Neural cell (in vitro differentiated cells): ENCODE measurements at regions not wholly inside any gene's neighbourhood (a gene's known extent, or its start where the extent isn't known, plus 50 kb on each side); places are given as distances from the start of the nearest gene placed in this dataset.
"Not testable (repeated sequence)": the region's sequence is repeated elsewhere in the genome, so short reads cannot be mapped to it uniquely, and the experiment has no call there.

Experiments
- H2AFZ ChIP-seq: fragments of 200-600, 300-800 bp; sonication (generic), shearing (Covaris generic); 2 replicates; pipeline ENCODE4 v1.6.0; 2014; ENCODE audit warnings: low read depth, mild to moderate bottlenecking, antibody characterized with exemption, low read length, moderate library complexity
- H3F3A ChIP-seq: fragments of 200-600 bp; shearing (Covaris generic); 2 replicates; pipeline ENCODE4 v1.6.1; 2016; ENCODE audit warnings: mild to moderate bottlenecking, moderate library complexity, mixed read lengths, antibody characterized with exemption, low read length; ENCODE audit not compliant: insufficient read depth, poor library complexity, severe bottlenecking
- H3K27ac ChIP-seq: fragments of 200-600, 300-800 bp; sonication (generic), shearing (Covaris generic); 2 replicates; pipeline ENCODE4 v1.5.1; 2014; ENCODE audit warnings: mild to moderate bottlenecking, low read length, moderate library complexity
- H3K27me3 ChIP-seq: fragments of 300-800, 200-600 bp; sonication (generic), shearing (Covaris generic); 2 replicates; pipeline ENCODE4 v1.6.0; 2014; ENCODE audit warnings: mild to moderate bottlenecking, low read depth, low read length, moderate library complexity; ENCODE audit not compliant: insufficient read depth
- H3K36me3 ChIP-seq: fragments of 300-800, 200-600 bp; sonication (generic), shearing (Covaris generic); 2 replicates; pipeline ENCODE4 v1.5.1; 2014; ENCODE audit warnings: mild to moderate bottlenecking, antibody characterized with exemption, low read length, moderate library complexity; ENCODE audit not compliant: insufficient read depth
- H3K4me2 ChIP-seq: fragments of 300-800, 200-600 bp; sonication (generic), shearing (Covaris generic); 2 replicates; pipeline ENCODE4 v1.6.0; 2014; ENCODE audit warnings: mild to moderate bottlenecking, low read length
- H3K4me3 ChIP-seq: fragments of 300-800, 200-600 bp; sonication (generic), shearing (Covaris generic); 2 replicates; pipeline ENCODE4 v1.5.1; 2014; ENCODE audit warnings: mild to moderate bottlenecking, low read length, moderate library complexity
- H3K79me2 ChIP-seq: fragments of 200-600 bp; shearing (Covaris generic); replicated peaks from 2 replicates; pipeline ENCODE4 v1.6.0; 2014; ENCODE audit warnings: mild to moderate bottlenecking, low read length, moderate library complexity; ENCODE audit not compliant: insufficient read depth
- H3K9ac ChIP-seq: fragments of 300-800, 200-600 bp; sonication (generic), shearing (Covaris generic); 2 replicates; pipeline ENCODE4 v1.6.1; 2016; ENCODE audit warnings: mild to moderate bottlenecking, low read length, mixed read lengths
- H3K9me2 ChIP-seq: fragments of 200-600 bp; shearing (Covaris generic); 2 replicates; pipeline ENCODE4 v1.6.1; 2016; ENCODE audit warnings: mild to moderate bottlenecking, low read length, mixed read lengths; ENCODE audit not compliant: insufficient read depth
- H3K9me3 ChIP-seq: fragments of 200-600, 300-800 bp; sonication (generic), shearing (Covaris generic); 2 replicates; pipeline ENCODE4 v1.6.1; 2016; ENCODE audit warnings: mild to moderate bottlenecking, mixed run types, low read length, moderate library complexity, mixed read lengths
- H4K20me1 ChIP-seq: fragments of 200-600 bp; shearing (Covaris generic); 2 replicates; pipeline ENCODE4 v1.6.1; 2016; ENCODE audit warnings: mild to moderate bottlenecking, mixed run types; ENCODE audit not compliant: insufficient read depth
- EP300 ChIP-seq: fragments of 450-650 bp; conservative IDR thresholded peaks from 2 replicates; pipeline ENCODE4 v1.6.1; 2014; ENCODE audit warnings: antibody characterized with exemption, mild to moderate bottlenecking, moderate library complexity; ENCODE audit not compliant: poor library complexity, severe bottlenecking
- EZH2 ChIP-seq: fragments of 200-600, 300-800 bp; shearing (Covaris generic), sonication (generic); IDR thresholded peaks from 2 replicates; pipeline ENCODE4 v1.6.1; 2014; ENCODE audit warnings: antibody characterized with exemption, low read length, borderline replicate concordance, mild to moderate bottlenecking; ENCODE audit not compliant: insufficient read depth, poor library complexity, severe bottlenecking
- MXI1 ChIP-seq: fragments of 450-650 bp; conservative IDR thresholded peaks from 2 replicates; pipeline ENCODE4 v1.6.1; 2014; ENCODE audit warnings: antibody characterized with exemption, mild to moderate bottlenecking; ENCODE audit not compliant: poor library complexity, severe bottlenecking
- POLR2AphosphoS5 ChIP-seq: IDR thresholded peaks from 2 replicates; pipeline ENCODE4 v1.6.1; 2012
- RAD21 ChIP-seq: fragments of 450-650 bp; conservative IDR thresholded peaks from 2 replicates; pipeline ENCODE4 v1.6.1; 2014; ENCODE audit warnings: antibody characterized with exemption, mild to moderate bottlenecking, moderate library complexity
- SMC3 ChIP-seq: fragments of 450-650 bp; conservative IDR thresholded peaks from 2 replicates; pipeline ENCODE4 v1.6.1; 2014; ENCODE audit warnings: antibody characterized with exemption, mild to moderate bottlenecking, moderate library complexity; ENCODE audit not compliant: poor library complexity
- TAF1 ChIP-seq: IDR thresholded peaks from 2 replicates; pipeline ENCODE4 v1.6.1; 2012; ENCODE audit warnings: low read depth
- TF ChIP-seq, protein P1 (sequence below): fragments of 450-650 bp; IDR thresholded peaks from 2 replicates; pipeline ENCODE4 v1.5.1; 2014; ENCODE audit warnings: antibody characterized with exemption, mild to moderate bottlenecking, moderate library complexity; ENCODE audit not compliant: poor library complexity, severe bottlenecking
- TF ChIP-seq, protein P2 (sequence below): IDR thresholded peaks from 2 replicates; pipeline ENCODE4 v1.6.1; 2012; ENCODE audit warnings: borderline replicate concordance

DNA sequence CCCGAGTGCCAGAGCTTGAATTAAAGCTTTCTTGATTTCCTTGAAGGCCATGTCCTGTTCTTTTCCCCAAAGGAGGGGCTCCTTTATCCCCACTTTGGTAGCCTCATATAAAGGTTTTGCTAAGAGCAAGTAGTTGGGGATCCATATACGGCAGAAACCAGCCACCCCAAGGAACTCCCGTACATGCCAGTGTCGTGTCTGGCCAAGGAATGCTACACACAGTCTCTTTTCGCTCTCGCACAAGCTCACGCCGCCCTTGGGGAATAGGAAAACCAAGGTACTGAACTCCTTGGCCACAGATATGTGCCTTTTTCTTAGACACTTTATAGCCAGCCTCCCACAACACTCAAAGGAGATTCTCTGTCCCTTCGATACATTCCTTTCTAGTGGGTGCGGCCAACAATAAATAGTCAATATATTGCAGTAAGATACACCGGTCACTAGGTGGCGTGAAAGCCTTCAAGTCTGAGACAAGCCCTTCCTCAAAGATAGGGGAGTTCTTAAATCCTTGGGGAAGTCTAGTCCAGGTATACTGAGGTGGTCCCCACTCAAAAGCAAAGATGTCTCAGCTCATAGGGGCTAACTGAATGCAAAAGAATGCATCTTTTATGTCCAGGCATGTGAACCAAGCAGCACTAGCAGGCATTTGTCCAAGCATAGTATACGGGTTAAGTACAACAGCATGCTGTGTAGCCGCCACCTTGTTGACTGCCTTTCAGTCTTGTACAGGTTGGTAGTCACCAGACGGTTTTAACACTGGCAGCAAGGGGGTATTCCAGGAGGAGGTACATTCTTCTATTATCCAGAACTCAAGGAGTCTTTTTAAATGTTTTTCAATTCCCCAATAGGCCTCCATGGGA is 57.8 kb upstream of the XAGE1B start:
- TF ChIP-seq, protein P1, sequence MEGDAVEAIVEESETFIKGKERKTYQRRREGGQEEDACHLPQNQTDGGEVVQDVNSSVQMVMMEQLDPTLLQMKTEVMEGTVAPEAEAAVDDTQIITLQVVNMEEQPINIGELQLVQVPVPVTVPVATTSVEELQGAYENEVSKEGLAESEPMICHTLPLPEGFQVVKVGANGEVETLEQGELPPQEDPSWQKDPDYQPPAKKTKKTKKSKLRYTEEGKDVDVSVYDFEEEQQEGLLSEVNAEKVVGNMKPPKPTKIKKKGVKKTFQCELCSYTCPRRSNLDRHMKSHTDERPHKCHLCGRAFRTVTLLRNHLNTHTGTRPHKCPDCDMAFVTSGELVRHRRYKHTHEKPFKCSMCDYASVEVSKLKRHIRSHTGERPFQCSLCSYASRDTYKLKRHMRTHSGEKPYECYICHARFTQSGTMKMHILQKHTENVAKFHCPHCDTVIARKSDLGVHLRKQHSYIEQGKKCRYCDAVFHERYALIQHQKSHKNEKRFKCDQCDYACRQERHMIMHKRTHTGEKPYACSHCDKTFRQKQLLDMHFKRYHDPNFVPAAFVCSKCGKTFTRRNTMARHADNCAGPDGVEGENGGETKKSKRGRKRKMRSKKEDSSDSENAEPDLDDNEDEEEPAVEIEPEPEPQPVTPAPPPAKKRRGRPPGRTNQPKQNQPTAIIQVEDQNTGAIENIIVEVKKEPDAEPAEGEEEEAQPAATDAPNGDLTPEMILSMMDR, result peak; percentile 52
- TF ChIP-seq MXI1 (no peak), SMC3 (no peak), EZH2 (no peak), TAF1 (no peak), RAD21 (peak; percentile 15), EP300 (no peak), POLR2AphosphoS5 (no peak)
- TF ChIP-seq, protein P2, sequence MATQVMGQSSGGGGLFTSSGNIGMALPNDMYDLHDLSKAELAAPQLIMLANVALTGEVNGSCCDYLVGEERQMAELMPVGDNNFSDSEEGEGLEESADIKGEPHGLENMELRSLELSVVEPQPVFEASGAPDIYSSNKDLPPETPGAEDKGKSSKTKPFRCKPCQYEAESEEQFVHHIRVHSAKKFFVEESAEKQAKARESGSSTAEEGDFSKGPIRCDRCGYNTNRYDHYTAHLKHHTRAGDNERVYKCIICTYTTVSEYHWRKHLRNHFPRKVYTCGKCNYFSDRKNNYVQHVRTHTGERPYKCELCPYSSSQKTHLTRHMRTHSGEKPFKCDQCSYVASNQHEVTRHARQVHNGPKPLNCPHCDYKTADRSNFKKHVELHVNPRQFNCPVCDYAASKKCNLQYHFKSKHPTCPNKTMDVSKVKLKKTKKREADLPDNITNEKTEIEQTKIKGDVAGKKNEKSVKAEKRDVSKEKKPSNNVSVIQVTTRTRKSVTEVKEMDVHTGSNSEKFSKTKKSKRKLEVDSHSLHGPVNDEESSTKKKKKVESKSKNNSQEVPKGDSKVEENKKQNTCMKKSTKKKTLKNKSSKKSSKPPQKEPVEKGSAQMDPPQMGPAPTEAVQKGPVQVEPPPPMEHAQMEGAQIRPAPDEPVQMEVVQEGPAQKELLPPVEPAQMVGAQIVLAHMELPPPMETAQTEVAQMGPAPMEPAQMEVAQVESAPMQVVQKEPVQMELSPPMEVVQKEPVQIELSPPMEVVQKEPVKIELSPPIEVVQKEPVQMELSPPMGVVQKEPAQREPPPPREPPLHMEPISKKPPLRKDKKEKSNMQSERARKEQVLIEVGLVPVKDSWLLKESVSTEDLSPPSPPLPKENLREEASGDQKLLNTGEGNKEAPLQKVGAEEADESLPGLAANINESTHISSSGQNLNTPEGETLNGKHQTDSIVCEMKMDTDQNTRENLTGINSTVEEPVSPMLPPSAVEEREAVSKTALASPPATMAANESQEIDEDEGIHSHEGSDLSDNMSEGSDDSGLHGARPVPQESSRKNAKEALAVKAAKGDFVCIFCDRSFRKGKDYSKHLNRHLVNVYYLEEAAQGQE, result no peak
- no peaks in the 10 kb centered on the region for H3F3A ChIP-seq
- no peaks in the 10 kb centered on the region for H3K36me3 ChIP-seq
- H3K27ac ChIP-seq, result no peak overlapping the region
- H3K79me2 ChIP-seq, result no peaks in the 10 kb centered on the region
- no peak overlapping the region for H3K4me3 ChIP-seq
- H3K4me2 ChIP-seq, result no peak overlapping the region
- no peaks in the 10 kb centered on the region for H3K9me3 ChIP-seq
- H3K27me3 ChIP-seq, result no peaks in the 10 kb centered on the region
- no peak overlapping the region for H2AFZ ChIP-seq
- no peaks in the 10 kb centered on the region for H3K9me2 ChIP-seq
- no peaks in the 10 kb centered on the region for H4K20me1 ChIP-seq
- H3K9ac ChIP-seq, result no peak overlapping the region

DNA sequence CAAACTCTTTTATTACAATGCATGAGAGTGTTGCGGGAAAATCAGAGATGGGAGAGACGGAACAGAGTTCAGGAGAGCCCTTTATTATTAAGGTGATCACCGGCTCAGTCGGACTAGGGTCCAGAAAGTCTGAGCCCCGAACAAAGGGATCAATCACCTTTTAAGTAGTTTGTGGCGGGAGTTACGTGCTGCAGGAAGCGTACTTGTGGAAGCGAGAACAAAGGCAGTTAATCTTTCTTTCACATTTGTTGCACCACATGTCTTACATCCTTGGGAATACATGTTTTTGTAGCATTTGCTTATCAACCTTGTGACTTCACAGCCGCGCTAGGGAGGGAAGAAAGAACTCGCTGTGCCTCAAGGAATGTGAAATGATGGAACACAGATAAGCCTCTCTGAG is 51.3 kb upstream of the XAGE1B start:
- not testable (repeated sequence) for H2AFZ ChIP-seq, H3K79me2 ChIP-seq, H3K9me3 ChIP-seq, H3K4me3 ChIP-seq, H3K9me2 ChIP-seq, H3K27ac ChIP-seq, H4K20me1 ChIP-seq, H3K27me3 ChIP-seq, H3F3A ChIP-seq, H3K36me3 ChIP-seq, H3K4me2 ChIP-seq, H3K9ac ChIP-seq
